ENCODE measurements at regions not wholly inside any gene's neighbourhood (a gene's known extent, or its start where the extent isn't known, plus 50 kb on each side); places are given as distances from the start of the nearest gene placed in this dataset.

DNA sequence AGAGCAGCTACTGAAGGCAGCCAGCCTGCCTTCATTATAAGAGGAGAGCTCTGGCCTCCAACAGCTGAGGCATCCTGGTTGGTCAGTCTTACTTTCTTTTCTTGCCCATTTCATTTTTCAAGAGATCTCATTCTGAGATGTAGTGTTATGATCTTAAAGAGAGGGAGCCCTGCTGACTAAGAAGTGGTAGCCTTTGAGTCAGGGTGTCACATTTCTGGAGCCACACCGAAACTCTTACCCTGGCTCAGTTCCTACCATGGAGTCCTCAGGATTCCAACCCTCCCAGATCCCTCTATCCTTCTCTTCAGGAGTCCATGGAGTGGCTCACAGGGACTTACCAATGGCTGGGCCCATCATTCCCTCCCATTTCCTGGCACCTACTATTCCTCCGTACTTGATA, 386.1 kb upstream of the LARGE1 start:
- DNase-seq (ENCODE audit: low read depth): no peak
- TF ChIP-seq, protein P1, sequence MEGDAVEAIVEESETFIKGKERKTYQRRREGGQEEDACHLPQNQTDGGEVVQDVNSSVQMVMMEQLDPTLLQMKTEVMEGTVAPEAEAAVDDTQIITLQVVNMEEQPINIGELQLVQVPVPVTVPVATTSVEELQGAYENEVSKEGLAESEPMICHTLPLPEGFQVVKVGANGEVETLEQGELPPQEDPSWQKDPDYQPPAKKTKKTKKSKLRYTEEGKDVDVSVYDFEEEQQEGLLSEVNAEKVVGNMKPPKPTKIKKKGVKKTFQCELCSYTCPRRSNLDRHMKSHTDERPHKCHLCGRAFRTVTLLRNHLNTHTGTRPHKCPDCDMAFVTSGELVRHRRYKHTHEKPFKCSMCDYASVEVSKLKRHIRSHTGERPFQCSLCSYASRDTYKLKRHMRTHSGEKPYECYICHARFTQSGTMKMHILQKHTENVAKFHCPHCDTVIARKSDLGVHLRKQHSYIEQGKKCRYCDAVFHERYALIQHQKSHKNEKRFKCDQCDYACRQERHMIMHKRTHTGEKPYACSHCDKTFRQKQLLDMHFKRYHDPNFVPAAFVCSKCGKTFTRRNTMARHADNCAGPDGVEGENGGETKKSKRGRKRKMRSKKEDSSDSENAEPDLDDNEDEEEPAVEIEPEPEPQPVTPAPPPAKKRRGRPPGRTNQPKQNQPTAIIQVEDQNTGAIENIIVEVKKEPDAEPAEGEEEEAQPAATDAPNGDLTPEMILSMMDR (IDR thresholded peaks at IDR 0.05; ENCODE audit: control insufficient read depth, extremely low read depth, insufficient read depth): no peak
- H3K4me3 ChIP-seq (ENCODE audit: low read depth, low read length): no peak overlapping the region

DNA sequence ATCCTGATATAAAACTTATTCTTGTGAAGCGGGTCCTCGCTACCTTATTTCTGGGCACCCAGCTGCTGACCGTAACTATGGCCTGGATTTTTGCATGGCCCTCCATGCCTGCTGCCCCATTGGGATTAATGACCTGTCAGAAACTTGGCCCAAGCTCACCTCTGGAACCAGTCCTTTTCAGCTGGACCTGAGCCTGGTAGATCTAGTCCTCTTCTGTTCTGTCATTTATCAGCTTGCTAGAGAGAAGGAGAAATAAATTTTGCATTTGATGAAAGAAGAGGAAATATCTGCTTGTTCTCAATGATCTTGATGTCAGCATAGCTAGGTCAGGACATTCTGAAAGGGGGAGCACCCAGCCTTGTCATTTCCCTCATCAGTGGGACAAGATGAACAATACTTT, 387.8 kb upstream of the LARGE1 start:
- H3K4me3 ChIP-seq (ENCODE audit: low read depth, low read length): no peak overlapping the region
- no peak for DNase-seq (ENCODE audit: low read depth)

DNA sequence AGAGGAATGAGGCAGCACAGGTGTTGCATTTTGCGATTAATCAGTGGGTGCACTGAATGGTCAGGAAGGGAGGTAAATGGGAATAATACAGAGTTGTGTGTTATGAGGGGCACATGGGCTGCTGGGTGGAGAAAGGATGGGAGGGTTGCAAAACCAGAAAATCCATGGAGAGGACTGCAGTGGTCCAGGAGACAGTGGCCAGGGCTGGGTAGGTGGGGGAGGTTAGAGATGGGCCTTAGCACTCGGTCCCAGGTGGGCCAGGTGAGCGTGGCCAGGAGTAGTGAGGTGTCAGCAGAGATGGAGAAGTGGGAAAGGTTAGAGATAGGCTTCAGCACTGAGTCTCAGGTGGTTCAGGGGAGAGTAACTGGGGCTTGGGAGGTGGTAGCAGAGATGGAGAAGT, 399.1 kb upstream of the LARGE1 start:
- no peak for DNase-seq (ENCODE audit: low read depth)
- no peak overlapping the region for H3K4me3 ChIP-seq (ENCODE audit: low read depth, low read length)
- TF ChIP-seq, protein P1 (IDR thresholded peaks at IDR 0.05; ENCODE audit: control insufficient read depth, extremely low read depth, insufficient read depth): no peak

More for the DNA sequence above, 387.8 kb upstream of the LARGE1 start:
- TF ChIP-seq, protein P1 (IDR thresholded peaks at IDR 0.05; ENCODE audit: control insufficient read depth, extremely low read depth, insufficient read depth): no peak

DNA sequence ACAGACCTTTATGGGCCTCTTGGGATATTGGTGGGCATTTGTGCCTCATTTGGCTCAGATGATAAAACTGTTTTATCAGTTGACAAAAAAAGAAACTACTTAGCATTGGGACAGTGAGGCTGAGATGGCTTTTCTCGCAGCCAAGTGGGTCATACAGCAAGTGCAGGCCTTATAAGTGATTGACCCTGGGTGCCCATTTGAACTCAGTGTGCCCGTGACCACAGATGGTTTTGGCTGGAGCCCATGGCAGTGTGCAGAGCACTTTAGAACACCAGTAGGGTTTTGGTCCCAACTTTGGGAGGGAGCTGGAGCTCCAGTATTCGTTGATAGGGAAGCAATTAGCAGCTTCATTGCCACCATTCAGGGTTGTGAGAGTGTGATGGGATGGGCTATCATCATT, 404.5 kb upstream of the LARGE1 start:
- TF ChIP-seq, protein P1 (IDR thresholded peaks at IDR 0.05; ENCODE audit: control insufficient read depth, extremely low read depth, insufficient read depth): no peak

DNA sequence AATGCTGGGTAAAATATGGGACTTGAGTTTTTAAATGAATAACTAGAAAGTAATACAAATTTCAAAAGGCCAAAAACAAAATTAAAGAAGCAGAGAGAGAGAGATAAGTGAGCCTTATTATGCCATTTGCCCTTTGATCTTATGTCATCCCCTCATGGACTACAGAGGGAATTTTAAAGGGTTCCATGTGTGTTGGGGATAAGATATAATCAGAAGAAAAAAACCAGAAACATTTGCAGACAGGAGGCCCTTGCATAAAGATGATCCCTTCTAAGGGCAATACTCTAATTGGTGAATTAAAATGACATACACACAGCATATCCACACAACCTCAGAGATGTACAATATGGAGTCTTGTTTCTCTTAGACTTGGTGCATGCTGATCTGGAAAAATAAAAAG, 406.6 kb upstream of the LARGE1 start:
- H3K4me3 ChIP-seq (ENCODE audit: low read depth, low read length): no peak overlapping the region
- TF ChIP-seq, protein P1 (IDR thresholded peaks at IDR 0.05; ENCODE audit: control insufficient read depth, extremely low read depth, insufficient read depth): no peak
- DNase-seq (ENCODE audit: low read depth): no peak

More for the DNA sequence above, 404.5 kb upstream of the LARGE1 start:
- DNase-seq (ENCODE audit: low read depth): no peak
- H3K4me3 ChIP-seq (ENCODE audit: low read depth, low read length): no peak overlapping the region

DNA sequence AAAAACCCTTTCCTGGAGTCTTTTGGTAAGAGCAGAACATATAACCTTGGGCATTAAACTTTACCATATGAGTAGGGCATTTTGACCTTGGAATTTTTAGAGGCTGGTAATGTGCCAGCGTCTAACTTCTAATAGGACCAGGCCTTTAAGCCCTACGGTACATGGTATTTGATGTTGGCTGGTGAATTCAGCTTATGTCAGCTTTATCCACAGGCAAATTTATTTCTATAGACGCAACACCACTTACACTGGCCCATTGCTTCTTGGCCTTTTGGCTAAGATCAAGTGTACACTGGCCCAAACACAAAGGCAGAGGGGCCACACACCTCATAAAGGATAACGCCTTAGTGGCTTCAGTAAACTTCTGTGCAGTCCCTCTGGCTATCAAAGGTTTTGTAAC, 410.2 kb upstream of the LARGE1 start:
- TF ChIP-seq, protein P1 (IDR thresholded peaks at IDR 0.05; ENCODE audit: control insufficient read depth, extremely low read depth, insufficient read depth): no peak

DNA sequence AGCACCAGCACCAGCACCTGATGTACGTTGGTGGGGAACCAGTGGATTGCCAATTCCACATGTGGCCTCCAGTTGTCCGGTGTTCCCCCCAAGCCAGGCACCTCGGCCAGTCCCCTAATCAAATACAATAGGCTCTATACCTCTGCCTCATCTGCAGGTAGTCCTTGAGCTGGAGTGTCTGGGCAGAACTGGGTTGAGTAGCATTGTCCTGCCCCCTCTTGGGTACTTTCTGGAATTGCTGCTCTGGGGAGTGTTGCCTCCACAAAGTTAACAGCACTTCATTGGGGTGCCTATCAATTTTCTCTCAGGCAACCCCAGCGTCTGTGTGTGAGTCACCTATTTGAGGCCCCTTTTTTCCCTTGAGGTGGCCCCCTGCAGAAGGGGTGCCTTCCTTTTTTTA, 413.0 kb upstream of the LARGE1 start:
- TF ChIP-seq, protein P1 (IDR thresholded peaks at IDR 0.05; ENCODE audit: control insufficient read depth, extremely low read depth, insufficient read depth): no peak
- H3K4me3 ChIP-seq (ENCODE audit: low read depth, low read length): no peak overlapping the region
- DNase-seq (ENCODE audit: low read depth): no peak

More for the DNA sequence above, 410.2 kb upstream of the LARGE1 start:
- no peak for DNase-seq (ENCODE audit: low read depth)
- no peak overlapping the region for H3K4me3 ChIP-seq (ENCODE audit: low read depth, low read length)

Data from LNCaP clone FGC (cell line).